LNCaP clone FGC (cell line): ENCODE measurements at regions not wholly inside any gene's neighbourhood (a gene's known extent, or its start where the extent isn't known, plus 50 kb on each side); places are given as distances from the start of the nearest gene placed in this dataset.

Experiments
- DNase-seq: peaks from one replicate; pipeline ENCODE4 v3.0.0-alpha.2; 2011; ENCODE audit warnings: low read depth
- H3K4me3 ChIP-seq: 2 replicates; pipeline ENCODE4 v1.5.1; 2011; ENCODE audit warnings: mild to moderate bottlenecking, low read depth, low read length, control low read depth
- TF ChIP-seq, protein P1 (sequence below): IDR thresholded peaks from 2 replicates; pipeline ENCODE4 v1.5.1; 2012; ENCODE audit warnings: mild to moderate bottlenecking; ENCODE audit not compliant: control insufficient read depth, insufficient read depth; ENCODE audit errors: extremely low read depth

DNA sequence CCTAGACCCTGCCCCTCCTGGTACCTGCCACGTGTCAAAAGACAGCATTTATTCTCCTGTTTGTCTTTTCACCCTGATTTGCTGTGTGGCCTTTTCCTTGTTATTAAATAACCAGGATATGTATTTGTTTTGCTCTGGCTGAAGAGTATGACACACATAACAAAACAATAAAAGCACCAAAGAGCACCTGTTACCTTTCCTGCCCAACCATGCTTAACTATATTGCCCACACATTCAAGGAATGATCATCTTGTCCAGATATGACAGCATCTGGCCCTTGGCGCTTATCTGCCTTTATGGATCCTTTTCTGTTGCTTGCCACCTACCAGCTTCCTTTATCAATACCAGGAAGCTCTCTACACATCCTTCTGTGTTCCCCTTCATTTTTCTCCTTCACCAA lies 357.7 kb downstream of the FGFR2 start:
- TF ChIP-seq, protein P1, sequence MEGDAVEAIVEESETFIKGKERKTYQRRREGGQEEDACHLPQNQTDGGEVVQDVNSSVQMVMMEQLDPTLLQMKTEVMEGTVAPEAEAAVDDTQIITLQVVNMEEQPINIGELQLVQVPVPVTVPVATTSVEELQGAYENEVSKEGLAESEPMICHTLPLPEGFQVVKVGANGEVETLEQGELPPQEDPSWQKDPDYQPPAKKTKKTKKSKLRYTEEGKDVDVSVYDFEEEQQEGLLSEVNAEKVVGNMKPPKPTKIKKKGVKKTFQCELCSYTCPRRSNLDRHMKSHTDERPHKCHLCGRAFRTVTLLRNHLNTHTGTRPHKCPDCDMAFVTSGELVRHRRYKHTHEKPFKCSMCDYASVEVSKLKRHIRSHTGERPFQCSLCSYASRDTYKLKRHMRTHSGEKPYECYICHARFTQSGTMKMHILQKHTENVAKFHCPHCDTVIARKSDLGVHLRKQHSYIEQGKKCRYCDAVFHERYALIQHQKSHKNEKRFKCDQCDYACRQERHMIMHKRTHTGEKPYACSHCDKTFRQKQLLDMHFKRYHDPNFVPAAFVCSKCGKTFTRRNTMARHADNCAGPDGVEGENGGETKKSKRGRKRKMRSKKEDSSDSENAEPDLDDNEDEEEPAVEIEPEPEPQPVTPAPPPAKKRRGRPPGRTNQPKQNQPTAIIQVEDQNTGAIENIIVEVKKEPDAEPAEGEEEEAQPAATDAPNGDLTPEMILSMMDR = no peak
- DNase-seq = no peak
- no peak overlapping the region for H3K4me3 ChIP-seq

DNA sequence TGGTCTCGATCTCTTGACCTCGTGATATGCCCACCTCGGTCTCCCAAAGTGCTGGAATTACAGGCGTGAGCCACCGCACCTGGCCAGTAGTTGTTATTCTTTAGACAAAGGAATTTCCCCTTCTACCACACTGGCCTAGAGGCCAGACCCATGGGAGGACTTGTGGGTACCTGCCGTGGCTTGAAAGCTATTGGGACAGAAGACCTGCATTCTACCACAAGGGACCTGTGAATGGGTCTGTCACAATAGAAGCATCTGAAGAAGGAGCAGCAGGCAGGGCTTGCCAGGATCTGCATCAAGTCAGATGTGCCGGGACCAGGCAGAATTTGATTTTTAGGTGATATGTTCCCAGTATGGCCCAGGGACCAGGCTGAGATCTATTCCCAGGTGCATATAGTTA lies 356.9 kb downstream of the FGFR2 start:
- no peak for DNase-seq
- no peak overlapping the region for H3K4me3 ChIP-seq
- TF ChIP-seq, protein P1 = no peak

DNA sequence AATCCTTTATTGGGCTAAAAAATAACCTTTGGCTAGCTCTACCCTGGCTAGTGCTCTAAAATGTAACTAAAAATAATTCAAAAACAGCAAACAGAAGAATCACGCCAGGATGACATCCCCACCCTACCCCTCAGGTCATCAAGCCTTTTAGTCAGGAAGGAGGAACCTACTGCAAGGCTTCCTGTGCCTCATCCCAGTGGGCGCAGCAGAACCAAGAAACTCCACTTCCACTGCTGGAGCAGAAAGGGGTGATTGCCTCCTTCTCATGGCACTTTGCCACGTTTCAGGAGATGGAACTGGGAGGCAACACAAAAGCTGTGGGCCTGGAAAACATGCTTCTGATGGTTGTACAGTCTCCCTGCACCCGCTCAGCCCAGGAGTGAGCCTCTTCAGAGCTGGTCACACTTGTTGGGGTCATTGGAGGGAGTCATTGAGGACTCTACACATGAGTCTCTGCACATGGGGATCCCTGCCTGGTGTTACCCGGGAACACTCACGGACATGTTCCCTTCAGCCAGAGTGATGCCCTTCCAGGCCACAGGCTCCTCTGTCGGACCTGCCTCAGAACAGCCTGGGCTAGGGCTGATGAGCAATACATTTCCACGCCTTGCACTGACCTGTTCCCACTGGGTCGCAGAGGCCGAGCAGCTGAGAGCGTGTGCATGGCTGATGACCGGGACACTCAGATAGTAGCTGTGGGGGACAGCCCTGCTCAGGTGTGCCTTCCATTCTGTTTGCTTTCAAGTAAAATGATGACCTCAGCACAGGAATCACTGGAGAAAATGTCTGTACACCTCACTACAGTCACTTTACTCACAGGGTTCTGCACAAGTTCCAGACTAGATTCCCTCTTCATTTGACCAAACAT lies 355.3 kb downstream of the FGFR2 start:
- no peak for DNase-seq

DNA sequence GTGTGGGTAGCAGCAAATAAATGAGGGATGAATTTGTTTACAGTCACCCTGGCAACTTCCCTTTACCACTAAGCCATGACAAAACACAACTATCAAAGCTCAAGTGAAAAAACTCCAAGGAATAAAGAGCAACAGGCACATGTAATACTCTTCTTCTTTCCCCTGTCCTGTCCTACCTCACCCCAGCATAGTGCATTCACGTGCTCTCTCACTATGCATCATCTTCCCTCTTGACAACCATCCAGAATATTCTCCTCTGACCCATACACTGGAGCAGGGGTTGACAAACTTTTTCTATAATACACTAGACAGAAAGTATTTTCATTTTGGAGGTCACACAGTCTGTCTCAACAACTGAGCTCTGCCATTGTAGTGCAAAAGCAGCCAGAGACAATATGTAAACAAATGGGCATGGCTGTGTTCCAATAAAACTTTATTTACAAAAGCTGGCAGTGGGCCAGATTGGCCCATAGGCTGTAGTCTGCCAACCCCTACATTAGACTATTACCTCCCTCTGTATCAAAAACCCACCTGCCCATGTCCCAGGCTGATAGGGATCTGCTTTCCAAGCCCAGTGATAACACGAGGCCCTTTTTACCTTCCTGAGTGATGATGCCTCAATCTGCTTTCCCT lies 354.5 kb downstream of the FGFR2 start:
- DNase-seq = peak; percentile 27
- no peak overlapping the region for H3K4me3 ChIP-seq
- TF ChIP-seq, protein P1 = no peak

More for the DNA sequence above, 355.3 kb downstream of the FGFR2 start:
- no peak overlapping the region for H3K4me3 ChIP-seq
- TF ChIP-seq, protein P1 = no peak

DNA sequence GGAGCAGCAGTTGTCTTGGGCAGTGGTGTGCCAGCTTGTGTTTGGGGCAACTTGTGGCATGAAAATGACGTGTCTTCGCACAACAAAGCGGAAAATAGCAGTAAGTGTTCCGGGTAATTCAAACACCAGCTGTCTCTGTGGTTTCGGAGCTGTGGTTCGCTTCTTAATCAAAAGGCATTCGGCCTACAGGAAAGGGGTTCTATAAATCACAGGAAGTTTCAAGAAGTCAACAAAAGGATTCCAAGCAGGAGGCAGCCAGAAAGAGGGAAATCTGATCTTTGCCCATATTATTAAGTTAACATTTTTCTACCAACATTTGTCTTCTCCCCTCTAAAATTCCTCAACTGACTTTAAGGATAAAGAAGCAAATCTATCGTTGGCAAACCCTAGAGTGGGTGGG lies 353.4 kb downstream of the FGFR2 start:
- H3K4me3 ChIP-seq = no peak overlapping the region
- no peak for DNase-seq
- TF ChIP-seq, protein P1 = no peak

DNA sequence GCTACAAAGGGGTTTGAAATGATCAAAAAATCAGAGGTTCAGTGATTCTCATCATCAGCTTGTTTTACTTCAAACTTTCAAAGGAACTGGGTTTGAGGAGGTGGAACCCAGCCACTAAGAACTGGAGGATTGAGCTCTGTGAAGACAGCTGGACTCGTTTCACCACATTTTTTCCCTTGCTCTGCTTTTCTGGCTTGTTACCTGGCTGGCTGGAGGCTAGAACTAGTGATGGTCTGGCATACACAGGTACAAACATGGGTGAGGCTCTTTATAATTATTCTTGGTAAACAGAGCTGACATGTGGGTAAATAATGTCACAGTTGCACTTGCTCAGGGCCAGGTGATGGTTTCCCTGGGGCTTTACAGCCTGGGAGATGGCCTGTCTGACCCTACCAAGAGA lies 352.5 kb downstream of the FGFR2 start:
- peak; percentile 72 for DNase-seq
- TF ChIP-seq, protein P1 = no peak
- H3K4me3 ChIP-seq = no peak overlapping the region
